GM12892 (cell line): ENCODE measurements at regions not wholly inside any gene's neighbourhood (a gene's known extent, or its start where the extent isn't known, plus 50 kb on each side); places are given as distances from the start of the nearest gene placed in this dataset.

Source experiments
- POLR2A ChIP-seq: IDR thresholded peaks from 2 replicates; pipeline ENCODE4 v1.6.1; 2011; ENCODE audit warnings: low read depth, low read length, control low read depth
- POLR2AphosphoS5 ChIP-seq: IDR thresholded peaks from 2 replicates; pipeline ENCODE4 v1.6.1; 2011; ENCODE audit warnings: low read depth, low read length, control low read depth

- TF ChIP-seq POLR2AphosphoS5 (no peak), POLR2A (no peak)
Observed at GRCh38 chr16:26988186-26988585, 78.5 kb upstream of the C16orf82 start.
